Esophagus squamous epithelium (tissue), 5 donors: ENCODE measurements at regions not wholly inside any gene's neighbourhood (a gene's known extent, or its start where the extent isn't known, plus 50 kb on each side); places are given as distances from the start of the nearest gene placed in this dataset.

ENCODE experiments used
- DNase-seq: peaks from one replicate; lab custom pipeline; 2025; lab: John Stamatoyannopoulos, UW
- H3K27ac ChIP-seq, 4 donors: fragments of 200-600 bp; sonication (generic); one replicate each; pipeline ENCODE4 v1.5.1; 2016 to 2019; ENCODE audit warnings: mild to moderate bottlenecking in 1 of 4
- H3K27me3 ChIP-seq, 4 donors: fragments of 200-600 bp; sonication (generic); 1 replicate in 3 of 4; 2 replicates in 1 of 4; pipeline versions ENCODE4 v1.5.1 to v1.6.0; 2017 to 2021; ENCODE audit warnings: antibody characterized with exemption in 1 of 4
- H3K36me3 ChIP-seq, 3 donors: fragments of 200-600 bp; sonication (generic); one replicate each; pipeline ENCODE4 v1.5.1; 2016 to 2019
- H3K4me1 ChIP-seq, 3 donors: fragments of 200-600 bp; sonication (generic); one replicate each; pipeline ENCODE4 v1.5.1; 2017 to 2019
- H3K4me3 ChIP-seq, 4 donors: fragments of 200-600 bp; sonication (generic); 1 replicate in 3 of 4; 2 replicates in 1 of 4; pipeline ENCODE4 v1.5.1; 2016 to 2019; ENCODE audit warnings: mild to moderate bottlenecking in 2 of 4, moderate library complexity in 1 of 4
- H3K9me3 ChIP-seq, 3 donors: fragments of 200-600 bp; sonication (generic); one replicate each; pipeline ENCODE4 v1.5.1; 2016 to 2019
- POLR2A ChIP-seq, 4 donors: fragments of 450-650 bp; IDR thresholded peaks; one replicate each; pipeline ENCODE4 v1.6.1; 2017; ENCODE audit warnings: antibody characterized with exemption in 4 of 4, mild to moderate bottlenecking in 4 of 4, moderate library complexity in 3 of 4
- WGBS, 2 donors: methylation state at CpG; one replicate each; pipeline ENCODE4 v1.1.5; 2018; 5-methylcytosine and 5-hydroxymethylcytosine counted together
- intact Hi-C: fragments of 100-400 bp; cut with DNase I; formaldehyde crosslinking; loops from one replicate; pipeline ENCODE4 v1.15.0; 2022
- TF ChIP-seq, protein P1 (sequence below), 6 experiments: fragments of 450-650 bp in 4 of 6; fragments of 200-600 bp in 2 of 6; sonication (generic) in 2 of 6; IDR thresholded peaks; one replicate each; pipeline ENCODE4 v1.5.1; 2016 to 2019; ENCODE audit warnings: antibody characterized with exemption in 6 of 6, mild to moderate bottlenecking in 4 of 6, moderate library complexity in 4 of 6
- donor health status: DM: yes; HTN: yes; CAD: no.

DNA sequence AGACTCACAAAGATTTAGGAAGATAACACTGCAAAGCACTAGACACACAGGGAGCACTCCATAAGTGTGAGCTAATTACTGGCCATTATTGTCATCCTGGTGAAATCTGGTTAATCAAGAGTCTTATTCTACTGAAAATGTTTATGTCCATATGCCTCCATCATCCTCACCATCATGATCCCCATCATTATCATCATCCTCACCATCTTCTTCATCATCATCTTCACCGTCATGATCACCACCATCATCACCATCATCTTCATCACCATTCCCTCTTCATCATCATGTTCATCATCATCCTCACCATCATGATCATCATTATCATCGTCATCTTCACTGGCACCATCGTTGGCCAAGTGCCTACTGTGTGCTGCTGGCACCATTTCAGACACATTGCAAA is 76.3 kb upstream of the CARD11 start:
- Histone ChIP-seq H3K27me3 (peaks cover 0 to 37% (median 0%) of the 10 kb centered on the region in 4 donors), H3K4me3 (no peak overlapping the region), H3K27ac (no peak overlapping the region), H3K36me3 (no peaks in the 10 kb centered on the region), H3K4me1 (peaks cover 0 to 6% (median 0%) of the 10 kb centered on the region in 3 donors), H3K9me3 (peaks cover 0 to 11% (median 0%) of the 10 kb centered on the region in 3 donors)
- 58 to 68% methylated on average over 3 of the region's 3 CpGs for WGBS, 2 donors
- intact Hi-C loops = no loop called here
- TF ChIP-seq POLR2A (IDR thresholded peaks at IDR 0.05) = no peak
- TF ChIP-seq, protein P1, sequence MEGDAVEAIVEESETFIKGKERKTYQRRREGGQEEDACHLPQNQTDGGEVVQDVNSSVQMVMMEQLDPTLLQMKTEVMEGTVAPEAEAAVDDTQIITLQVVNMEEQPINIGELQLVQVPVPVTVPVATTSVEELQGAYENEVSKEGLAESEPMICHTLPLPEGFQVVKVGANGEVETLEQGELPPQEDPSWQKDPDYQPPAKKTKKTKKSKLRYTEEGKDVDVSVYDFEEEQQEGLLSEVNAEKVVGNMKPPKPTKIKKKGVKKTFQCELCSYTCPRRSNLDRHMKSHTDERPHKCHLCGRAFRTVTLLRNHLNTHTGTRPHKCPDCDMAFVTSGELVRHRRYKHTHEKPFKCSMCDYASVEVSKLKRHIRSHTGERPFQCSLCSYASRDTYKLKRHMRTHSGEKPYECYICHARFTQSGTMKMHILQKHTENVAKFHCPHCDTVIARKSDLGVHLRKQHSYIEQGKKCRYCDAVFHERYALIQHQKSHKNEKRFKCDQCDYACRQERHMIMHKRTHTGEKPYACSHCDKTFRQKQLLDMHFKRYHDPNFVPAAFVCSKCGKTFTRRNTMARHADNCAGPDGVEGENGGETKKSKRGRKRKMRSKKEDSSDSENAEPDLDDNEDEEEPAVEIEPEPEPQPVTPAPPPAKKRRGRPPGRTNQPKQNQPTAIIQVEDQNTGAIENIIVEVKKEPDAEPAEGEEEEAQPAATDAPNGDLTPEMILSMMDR (IDR thresholded peaks at IDR 0.05) = no peak
- DNase-seq = no peak

DNA sequence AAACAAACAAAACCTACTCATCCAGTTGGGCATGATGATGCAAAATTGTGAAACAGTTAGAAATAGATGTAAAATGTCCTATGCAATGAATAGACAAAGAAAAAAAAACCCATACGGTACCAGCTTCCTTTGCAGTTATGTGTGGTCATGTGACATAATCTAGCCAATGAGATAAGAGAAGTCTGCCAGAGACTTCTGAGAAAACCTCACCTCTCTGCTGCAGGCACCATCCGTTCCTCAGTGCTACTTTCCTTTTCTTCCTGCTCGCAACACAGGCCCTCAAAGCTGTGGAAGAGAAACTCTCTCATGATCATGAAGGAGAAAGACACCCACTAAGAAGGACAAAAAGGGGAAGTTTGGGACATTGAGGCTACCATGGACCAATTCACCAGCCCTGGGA is 76.8 kb upstream of the CARD11 start:
- WGBS, 2 donors = 74 to 76% methylated on average over 3 of the region's 3 CpGs
- no peak for TF ChIP-seq POLR2A (IDR thresholded peaks at IDR 0.05)
- TF ChIP-seq, protein P1 (IDR thresholded peaks at IDR 0.05) = no peak
- H3K27ac ChIP-seq = no peak overlapping the region

DNA sequence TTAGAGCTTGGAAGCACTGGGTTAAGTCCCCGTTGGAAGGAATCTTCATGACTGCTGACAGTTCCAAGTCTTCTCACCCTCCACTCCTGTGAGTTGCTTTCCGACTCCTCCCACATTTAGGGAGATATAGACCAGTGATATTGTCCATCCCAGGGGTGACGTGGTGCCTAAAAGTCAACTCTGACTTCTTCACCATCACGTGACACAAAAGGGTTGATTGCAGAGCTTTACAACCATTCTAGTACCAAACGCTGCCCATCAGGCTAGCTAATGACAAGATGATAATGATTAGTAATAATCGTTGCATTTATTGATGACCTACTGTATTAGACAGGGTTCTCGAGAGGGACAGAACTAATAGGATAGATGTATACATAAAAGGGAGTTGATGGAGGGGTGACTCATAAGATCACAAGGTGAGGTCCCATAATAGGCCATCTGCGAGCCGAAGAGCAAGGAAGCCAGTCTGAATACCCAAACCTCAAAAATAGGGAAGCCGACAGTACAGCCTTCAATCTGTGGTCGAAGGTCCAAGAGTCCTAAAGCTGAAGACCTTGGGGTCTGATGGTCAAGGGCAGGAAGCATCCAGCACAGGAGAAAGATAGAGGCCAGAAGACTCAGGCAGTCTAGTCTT is 85.3 kb upstream of the CARD11 start:
- Histone ChIP-seq H3K27ac (no peak overlapping the region), H3K36me3 (no peaks in the 10 kb centered on the region), H3K4me1 (no peaks in the 10 kb centered on the region), H3K4me3 (no peak overlapping the region), H3K27me3 (peaks cover 0 to 12% (median 1%) of the 10 kb centered on the region in 4 donors), H3K9me3 (no peaks in the 10 kb centered on the region)
- 74 to 84% methylated on average over 10 to 11 of the region's 11 CpGs for WGBS, 2 donors
- no peak for DNase-seq
- TF ChIP-seq, protein P1 (IDR thresholded peaks at IDR 0.05) = no peak
- no peak for TF ChIP-seq POLR2A (IDR thresholded peaks at IDR 0.05)
- intact Hi-C loops = no loop called here

More for the DNA sequence above, 76.8 kb upstream of the CARD11 start:
- no peaks in the 10 kb centered on the region for H3K36me3 ChIP-seq
- DNase-seq = no peak
- H3K4me1 ChIP-seq = peaks cover 0 to 6% (median 0%) of the 10 kb centered on the region in 3 donors
- no peak overlapping the region for H3K4me3 ChIP-seq
- peaks cover 0 to 11% (median 0%) of the 10 kb centered on the region in 3 donors for H3K9me3 ChIP-seq
- intact Hi-C loops = no loop called here
- H3K27me3 ChIP-seq = peaks cover 0 to 34% (median 0%) of the 10 kb centered on the region in 4 donors

DNA sequence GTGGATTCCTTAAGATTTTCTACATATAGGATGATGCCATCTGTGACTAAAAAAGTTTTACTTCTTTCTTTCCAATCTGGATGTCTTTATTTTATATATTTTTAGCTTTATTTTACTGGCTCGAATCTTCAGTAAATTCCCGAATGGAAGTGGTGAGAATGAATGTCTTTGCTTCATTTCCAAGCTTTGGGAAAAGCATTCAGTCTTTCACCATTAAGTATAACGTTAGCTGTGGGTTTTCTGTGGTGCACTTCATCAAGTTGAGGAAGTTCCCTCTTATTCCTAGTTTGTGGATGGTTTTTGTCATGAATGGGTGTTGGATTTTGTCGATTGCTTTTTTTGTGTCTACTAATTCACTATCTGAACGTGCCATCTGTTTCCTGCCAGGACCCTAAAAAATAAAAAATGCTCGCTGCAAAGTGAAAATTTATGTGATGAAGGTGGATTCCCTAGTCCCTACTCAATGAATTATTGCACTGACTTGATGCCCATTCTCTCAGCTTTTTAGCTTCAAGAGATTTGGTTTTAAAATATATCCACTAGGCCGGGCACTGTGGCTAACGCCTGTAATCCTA is 90.2 kb upstream of the CARD11 start:
- intact Hi-C loops = no loop called here
- Histone ChIP-seq H3K4me3 (no peak overlapping the region), H3K27ac (no peak overlapping the region), H3K4me1 (no peaks in the 10 kb centered on the region), H3K36me3 (no peaks in the 10 kb centered on the region), H3K9me3 (no peaks in the 10 kb centered on the region), H3K27me3 (peaks cover 0 to 15% (median 1%) of the 10 kb centered on the region in 4 donors)
- DNase-seq = no peak
- TF ChIP-seq POLR2A (IDR thresholded peaks at IDR 0.05) = no peak
- TF ChIP-seq, protein P1 (IDR thresholded peaks at IDR 0.05) = no peak
- WGBS, 2 donors = 69 to 74% methylated on average over 8 of the region's 8 CpGs

DNA sequence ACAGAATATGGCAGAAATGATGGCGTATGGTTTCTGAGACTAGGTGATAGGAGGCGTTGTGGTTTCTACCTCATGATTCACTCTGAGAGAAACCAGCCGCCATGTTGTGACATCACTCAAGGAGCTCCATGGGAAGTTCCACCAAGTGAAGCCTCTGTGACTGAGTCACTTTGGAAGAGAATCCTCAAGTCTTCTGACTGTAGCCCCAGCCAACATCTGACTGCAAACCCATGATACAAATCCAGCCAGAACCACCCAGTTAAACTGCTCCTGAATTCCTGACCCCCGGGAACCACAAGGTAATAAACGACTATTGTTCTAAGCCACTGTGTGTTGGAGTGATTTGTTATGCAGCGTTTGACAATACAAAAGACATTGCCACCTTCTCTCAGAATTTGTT is 91.1 kb upstream of the CARD11 start:
- Histone ChIP-seq H3K9me3 (no peaks in the 10 kb centered on the region), H3K4me3 (no peak overlapping the region), H3K36me3 (no peaks in the 10 kb centered on the region), H3K27ac (no peak overlapping the region), H3K27me3 (peaks cover 0 to 21% (median 1%) of the 10 kb centered on the region in 4 donors), H3K4me1 (no peaks in the 10 kb centered on the region)
- WGBS, 2 donors = 84 to 86% methylated on average over 6 of the region's 6 CpGs
- intact Hi-C loops = no loop called here
- TF ChIP-seq POLR2A (IDR thresholded peaks at IDR 0.05) = no peak
- TF ChIP-seq, protein P1 (IDR thresholded peaks at IDR 0.05) = no peak
- DNase-seq = no peak
